HG02678 (cell line): ENCODE measurements at regions not wholly inside any gene's neighbourhood (a gene's known extent, or its start where the extent isn't known, plus 50 kb on each side); places are given as distances from the start of the nearest gene placed in this dataset.

Experiments
- ATAC-seq: cut with Tn5 transposase; IDR thresholded peaks from one replicate; pipeline ENCODE4 v1.9.1; 2021; ENCODE audit warnings: mild to moderate bottlenecking, moderate library complexity; ENCODE audit not compliant: unreplicated experiment

DNA sequence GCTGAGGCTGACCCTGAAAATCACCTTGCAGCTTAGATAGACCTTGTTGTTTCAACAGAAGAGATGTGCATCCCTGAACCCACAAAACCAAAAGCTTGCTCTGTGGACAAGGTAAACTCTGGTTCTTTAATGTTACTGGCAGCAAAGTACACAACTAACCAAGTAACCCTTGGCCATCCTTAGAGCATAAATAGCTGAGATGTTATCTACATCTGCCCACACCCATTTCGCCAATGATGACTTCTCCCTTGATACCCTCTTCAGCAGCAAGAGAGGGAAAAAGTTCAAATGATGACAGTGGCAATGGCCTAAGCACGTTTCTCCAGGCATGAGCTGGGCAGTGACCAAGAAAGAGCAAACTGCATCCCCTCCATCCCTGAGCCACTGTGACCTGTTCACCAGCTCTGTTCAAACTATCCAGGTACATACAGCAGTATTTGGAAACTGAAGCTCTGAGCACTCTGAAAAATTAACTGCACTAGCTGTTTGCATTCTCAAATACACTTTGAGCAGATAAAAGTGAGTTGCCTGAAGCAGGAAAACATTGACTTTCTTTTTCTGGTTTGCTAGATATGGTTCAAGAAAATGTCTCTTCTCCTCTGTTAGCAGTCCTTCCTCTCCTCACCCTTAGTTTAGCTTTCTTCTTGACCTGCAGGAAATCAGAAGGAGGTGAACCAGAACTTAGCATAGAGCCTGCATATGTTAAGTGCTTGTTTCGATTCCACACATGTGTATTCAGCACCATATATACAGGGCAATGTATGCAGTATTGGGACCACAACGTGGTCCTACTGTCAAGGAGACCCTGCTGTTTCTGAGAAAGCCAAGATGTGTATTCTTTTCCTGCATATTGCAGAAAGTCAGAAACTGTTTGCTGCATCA is 231.7 kb downstream of the FOXO1 start:
- peak; percentile 39 for ATAC-seq

- no peak for ATAC-seq
Observed at GRCh38 chr13:40438022-40438680, 228.3 kb downstream of the FOXO1 start.

GRCh38 chr13:40438999-40439797 is 227.2 kb downstream of the FOXO1 start:
- ATAC-seq, result no peak

- ATAC-seq, result no peak
Observed at GRCh38 chr13:40439928-40440327, 226.5 kb downstream of the FOXO1 start.

- no peak for ATAC-seq
Observed at GRCh38 chr13:40440990-40441820, 225.2 kb downstream of the FOXO1 start.

DNA sequence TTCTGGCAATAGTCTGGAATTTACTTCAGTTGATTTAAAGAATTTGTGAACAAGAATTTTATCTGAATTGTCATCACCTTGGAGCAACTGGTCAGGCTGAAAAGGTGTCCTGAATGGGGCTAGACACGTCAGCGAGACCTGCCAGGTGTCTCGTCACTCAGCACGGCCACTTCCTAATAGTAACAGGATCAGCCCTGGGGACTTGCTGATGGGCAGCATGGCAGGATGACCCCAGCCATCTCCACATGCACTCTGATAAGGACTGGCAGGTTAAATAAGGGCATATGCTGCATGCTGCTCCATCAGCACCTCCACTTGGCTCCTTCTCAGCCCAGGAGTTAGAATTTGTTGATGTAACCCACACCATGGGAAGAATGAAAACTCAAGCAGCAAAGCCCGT is 224.2 kb downstream of the FOXO1 start:
- no peak for ATAC-seq

DNA sequence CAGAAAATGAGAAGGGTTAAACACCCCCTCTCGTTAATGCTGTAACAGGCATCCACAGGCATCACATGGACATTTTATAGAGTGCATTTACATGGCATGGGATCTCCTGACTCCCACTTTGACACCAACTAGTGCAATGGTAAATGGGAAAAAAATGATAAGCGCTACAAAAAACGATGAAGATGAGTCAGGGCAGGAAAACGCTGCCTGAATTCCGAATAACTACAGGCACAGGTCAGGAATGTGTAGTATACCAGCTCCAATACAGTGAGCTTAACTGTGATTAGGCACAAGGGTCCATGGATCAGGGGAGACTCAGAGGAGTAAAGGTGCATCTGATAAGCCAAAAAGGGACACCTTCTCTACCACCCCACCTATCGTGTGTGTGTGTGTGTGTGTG is 223.6 kb downstream of the FOXO1 start:
- no peak for ATAC-seq

DNA sequence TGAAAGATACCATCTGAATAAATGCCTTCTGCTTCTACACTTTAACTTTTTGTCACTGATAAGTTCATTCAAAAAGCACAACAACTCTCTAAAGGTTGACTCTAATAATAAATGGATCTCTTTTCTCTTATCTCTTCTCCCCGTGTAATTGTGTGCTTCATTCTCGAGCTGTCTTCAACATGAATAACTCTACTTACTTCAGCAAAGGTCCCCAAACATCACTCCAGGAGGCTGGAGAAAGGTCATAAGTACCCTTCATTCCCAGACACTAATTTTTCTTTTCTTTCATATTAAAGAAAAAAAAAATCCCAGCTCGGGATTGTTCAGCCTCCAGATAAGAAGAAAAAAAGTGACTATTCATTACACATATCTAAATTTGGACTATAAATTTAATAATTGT is 222.2 kb downstream of the FOXO1 start:
- no peak for ATAC-seq

- ATAC-seq, result peak; percentile 98
Observed at GRCh38 chr13:40445557-40445990, 220.9 kb downstream of the FOXO1 start.

- no peak for ATAC-seq
Observed at GRCh38 chr13:40446365-40446764, 220.1 kb downstream of the FOXO1 start.

DNA sequence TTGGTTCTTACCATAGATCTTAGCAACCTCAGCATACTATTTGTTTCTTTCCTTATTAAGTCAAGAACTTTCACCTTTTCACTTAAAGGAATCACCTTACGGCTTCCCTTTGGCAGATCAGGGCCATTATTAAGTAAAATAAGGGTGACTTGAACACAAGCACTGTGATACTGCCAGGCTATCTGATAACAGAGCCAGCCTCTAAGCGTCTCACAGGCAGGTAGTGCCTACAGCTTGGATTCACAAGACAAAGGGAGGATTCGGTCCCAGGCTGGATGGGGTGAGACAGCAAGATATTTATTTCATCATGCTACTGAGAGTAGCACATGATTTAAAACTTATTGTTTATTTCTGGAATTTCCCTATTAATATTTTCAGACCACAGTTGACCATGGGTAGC is 218.6 kb downstream of the FOXO1 start:
- ATAC-seq, result no peak

GRCh38 chr13:40452038-40452666 is 214.3 kb downstream of the FOXO1 start:
- ATAC-seq, result no peak

GRCh38 chr13:40452741-40453334 is 213.6 kb downstream of the FOXO1 start:
- ATAC-seq, result no peak

GRCh38 chr13:40453351-40454021 is 213.0 kb downstream of the FOXO1 start:
- ATAC-seq, result no peak

- ATAC-seq, result no peak
Observed at GRCh38 chr13:40456397-40456953, 210.0 kb downstream of the FOXO1 start.

GRCh38 chr13:40456979-40457553 is 209.4 kb downstream of the FOXO1 start:
- ATAC-seq, result no peak

DNA sequence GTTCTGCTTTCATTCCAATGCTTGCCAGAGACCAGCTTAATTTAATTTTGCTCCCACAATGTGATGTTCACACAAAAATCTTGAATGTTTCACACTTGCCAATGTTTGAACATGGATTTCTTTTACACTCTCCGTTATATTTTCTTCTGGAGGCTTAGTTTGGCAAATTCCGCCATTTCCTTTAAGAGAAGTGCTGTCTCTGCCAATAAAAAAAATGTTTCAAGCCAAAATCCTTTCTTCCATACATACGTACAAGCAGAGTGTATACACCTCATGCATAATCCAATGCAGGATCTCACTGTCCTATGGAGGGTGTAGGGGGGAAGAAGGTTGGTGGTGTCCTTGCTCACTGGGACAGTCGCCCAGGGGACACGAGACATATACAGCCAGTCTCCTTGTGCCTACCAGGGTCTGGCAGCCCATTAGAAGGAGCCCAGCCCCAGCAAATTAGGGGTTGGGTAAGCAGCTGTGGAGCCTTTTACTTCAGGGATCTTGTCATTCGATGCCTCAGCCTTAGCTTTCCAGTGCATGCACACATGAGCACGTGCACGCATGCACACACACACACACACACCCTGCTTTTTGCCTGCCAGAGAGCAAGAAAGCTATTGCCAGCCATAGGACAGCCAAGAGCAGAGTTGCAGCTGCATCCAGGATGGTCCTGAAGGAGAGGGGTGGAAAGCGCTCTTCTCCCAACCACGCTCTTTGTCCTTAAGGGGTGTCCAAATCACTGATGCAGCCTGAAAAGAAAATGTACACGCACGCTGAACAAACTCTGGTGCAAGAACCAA is 208.3 kb downstream of the FOXO1 start:
- no peak for ATAC-seq

- no peak for ATAC-seq
Observed at GRCh38 chr13:40458720-40458990, 207.8 kb downstream of the FOXO1 start.
